Right lobe of liver (tissue), 4 donors: ENCODE measurements at regions not wholly inside any gene's neighbourhood (a gene's known extent, or its start where the extent isn't known, plus 50 kb on each side); places are given as distances from the start of the nearest gene placed in this dataset.

Source experiments
- POLR2A ChIP-seq: fragments of 450-650 bp; IDR thresholded peaks from one replicate; pipeline ENCODE4 v1.6.1; 2017; ENCODE audit warnings: antibody characterized with exemption, mild to moderate bottlenecking
- TF ChIP-seq, protein P1 (sequence below), 4 donors: fragments of 200-600 bp in 3 of 4; fragments of 450-650 bp in 1 of 4; IDR thresholded peaks; one replicate each; pipeline versions ENCODE4 v1.5.1 to v1.8.0; 2016 to 2022; ENCODE audit warnings: antibody characterized with exemption in 4 of 4, mild to moderate bottlenecking in 2 of 4
- donor health status: DM: no; HTN: no; CAD: no.
- donor health status: DM: no; HTN: no; CAD: no.
- donor health status: DM: no; HTN: yes; CAD: no.

DNA sequence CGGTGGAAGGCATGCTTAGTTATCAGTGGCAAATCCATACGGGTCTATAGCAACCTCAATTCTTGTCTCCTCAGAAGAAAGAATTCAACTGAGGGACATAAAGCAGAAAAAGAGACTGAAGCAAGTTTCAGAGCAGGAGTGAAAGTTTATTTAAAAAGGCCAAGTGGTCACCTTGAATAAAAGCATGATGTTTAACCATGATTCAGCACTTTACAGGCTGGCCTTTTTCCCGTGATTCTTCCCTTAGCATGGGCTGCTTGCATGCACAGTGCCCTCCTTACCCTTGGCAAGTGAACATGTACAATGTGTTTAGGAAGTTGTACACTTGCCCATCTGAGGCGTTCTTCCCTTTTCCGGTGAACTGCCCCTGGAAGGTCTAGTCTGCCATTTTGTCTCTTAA is 225.3 kb downstream of the ATP23 start:
- TF ChIP-seq, protein P1, sequence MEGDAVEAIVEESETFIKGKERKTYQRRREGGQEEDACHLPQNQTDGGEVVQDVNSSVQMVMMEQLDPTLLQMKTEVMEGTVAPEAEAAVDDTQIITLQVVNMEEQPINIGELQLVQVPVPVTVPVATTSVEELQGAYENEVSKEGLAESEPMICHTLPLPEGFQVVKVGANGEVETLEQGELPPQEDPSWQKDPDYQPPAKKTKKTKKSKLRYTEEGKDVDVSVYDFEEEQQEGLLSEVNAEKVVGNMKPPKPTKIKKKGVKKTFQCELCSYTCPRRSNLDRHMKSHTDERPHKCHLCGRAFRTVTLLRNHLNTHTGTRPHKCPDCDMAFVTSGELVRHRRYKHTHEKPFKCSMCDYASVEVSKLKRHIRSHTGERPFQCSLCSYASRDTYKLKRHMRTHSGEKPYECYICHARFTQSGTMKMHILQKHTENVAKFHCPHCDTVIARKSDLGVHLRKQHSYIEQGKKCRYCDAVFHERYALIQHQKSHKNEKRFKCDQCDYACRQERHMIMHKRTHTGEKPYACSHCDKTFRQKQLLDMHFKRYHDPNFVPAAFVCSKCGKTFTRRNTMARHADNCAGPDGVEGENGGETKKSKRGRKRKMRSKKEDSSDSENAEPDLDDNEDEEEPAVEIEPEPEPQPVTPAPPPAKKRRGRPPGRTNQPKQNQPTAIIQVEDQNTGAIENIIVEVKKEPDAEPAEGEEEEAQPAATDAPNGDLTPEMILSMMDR (IDR thresholded peaks at IDR 0.05) = no peak
- TF ChIP-seq POLR2A = no peak
